ENCODE measurements at regions not wholly inside any gene's neighbourhood (a gene's known extent, or its start where the extent isn't known, plus 50 kb on each side); places are given as distances from the start of the nearest gene placed in this dataset.
"Not testable (repeated sequence)": the region's sequence is repeated elsewhere in the genome, so short reads cannot be mapped to it uniquely, and the experiment has no call there.

GRCh38 chr1:101484689-101485338, 248.0 kb downstream of the S1PR1 start:
- no peak for DNase-seq

- DNase-seq: no peak
Observed at GRCh38 chr1:101485712-101486111, 248.9 kb downstream of the S1PR1 start.

- not testable (repeated sequence) for DNase-seq
Observed at GRCh38 chr1:101492144-101492543, 255.3 kb downstream of the S1PR1 start.

- not testable (repeated sequence) for DNase-seq
Observed at GRCh38 chr1:101493920-101494319, 257.1 kb downstream of the S1PR1 start.

- DNase-seq: no peak
Observed at GRCh38 chr1:101496109-101496508, 259.3 kb downstream of the S1PR1 start.

GRCh38 chr1:101497881-101498559, 261.2 kb downstream of the S1PR1 start:
- no peak for DNase-seq

GRCh38 chr1:101504106-101504505, 267.3 kb downstream of the S1PR1 start:
- DNase-seq: not testable (repeated sequence)

- DNase-seq: not testable (repeated sequence)
Observed at GRCh38 chr1:101505240-101505639, 268.4 kb downstream of the S1PR1 start.

GRCh38 chr1:101506541-101507164, 269.8 kb downstream of the S1PR1 start:
- peak in 1 of 2 donors; percentile 58 for DNase-seq

- no peak for DNase-seq
Observed at GRCh38 chr1:101507547-101507971, 270.7 kb downstream of the S1PR1 start.

GRCh38 chr1:101508913-101509312, 272.1 kb downstream of the S1PR1 start:
- no peak for DNase-seq

- DNase-seq: no peak
Observed at GRCh38 chr1:101509370-101509769, 272.6 kb downstream of the S1PR1 start.

- DNase-seq: no peak
Observed at GRCh38 chr1:101511202-101511891, 274.5 kb downstream of the S1PR1 start.

GRCh38 chr1:101520302-101520701, 283.5 kb downstream of the S1PR1 start:
- DNase-seq: peak in 1 of 2 donors; percentile 37

GRCh38 chr1:101522486-101522885, 285.7 kb downstream of the S1PR1 start:
- DNase-seq: no peak

- DNase-seq: no peak
Observed at GRCh38 chr1:101526813-101527212, 290.0 kb downstream of the S1PR1 start.

- DNase-seq: no peak
Observed at GRCh38 chr1:101532377-101532776, 295.6 kb downstream of the S1PR1 start.

- DNase-seq: no peak
Observed at GRCh38 chr1:101540161-101540560, 303.3 kb downstream of the S1PR1 start.

GRCh38 chr1:101546885-101547284, 310.1 kb downstream of the S1PR1 start:
- DNase-seq: no peak

- no peak for DNase-seq
Observed at GRCh38 chr1:101547357-101547756, 310.5 kb downstream of the S1PR1 start.

GRCh38 chr1:101548376-101548775, 311.6 kb downstream of the S1PR1 start:
- no peak for DNase-seq

- DNase-seq: no peak
Observed at GRCh38 chr1:101550581-101550980, 313.8 kb downstream of the S1PR1 start.

- DNase-seq: no peak
Observed at GRCh38 chr1:101566883-101567538, 330.2 kb downstream of the S1PR1 start.
